WTC11 (cell line): ENCODE measurements at regions not wholly inside any gene's neighbourhood (a gene's known extent, or its start where the extent isn't known, plus 50 kb on each side); places are given as distances from the start of the nearest gene placed in this dataset.

Source experiments
- ATAC-seq: fragments of 200-7000 bp; cut with Tn5 transposase; 2 replicates; pipeline ENCODE4 v1.10.0; 2021; ENCODE audit warnings: mild to moderate bottlenecking, moderate library complexity
- CTCF ChIA-PET: fragments of 300-600 bp; sonication (Branson Sonifier 250); formaldehyde crosslinking; loops from one replicate; lab custom pipeline; 2021; ENCODE audit warnings: antibody characterized with exemption; lab: Charles Lee
- POLR2A ChIA-PET: fragments of 350-600 bp; sonication (Branson Sonifier 250); formaldehyde crosslinking; loops from one replicate; lab custom pipeline; 2021; ENCODE audit warnings: antibody characterized with exemption; lab: Charles Lee
- DNase-seq: peaks from one replicate; pipeline ENCODE4 v3.0.0; 2021; ENCODE audit warnings: low spot score
- H3K27ac Mint-ChIP-seq: 2 replicates; pipeline ENCODE4 v1.8.0; 2021; ENCODE audit warnings: mixed read lengths
- H3K27me3 Mint-ChIP-seq: 2 replicates; pipeline ENCODE4 v1.8.0; 2021; ENCODE audit warnings: low read depth, mild to moderate bottlenecking, moderate library complexity, mixed read lengths
- H3K36me3 Mint-ChIP-seq: 2 replicates; pipeline ENCODE4 v1.8.0; 2021; ENCODE audit warnings: mixed read lengths
- H3K4me1 Mint-ChIP-seq: 2 replicates; pipeline ENCODE4 v1.8.0; 2022; ENCODE audit warnings: mixed read lengths
- H3K4me3 Mint-ChIP-seq: 2 replicates; pipeline ENCODE4 v1.8.0; 2021; ENCODE audit warnings: mild to moderate bottlenecking, moderate library complexity, mixed read lengths
- H3K9me3 Mint-ChIP-seq: 2 replicates; pipeline ENCODE4 v1.8.0; 2021; ENCODE audit warnings: mixed read lengths
- ATF2 ChIP-seq: sonication (generic); formaldehyde crosslinking; IDR thresholded peaks from 2 replicates; pipeline ENCODE4 v1.8.1; 2022; ENCODE audit warnings: low read depth, missing genetic modification reagents, borderline replicate concordance
- CBFB ChIP-seq: sonication (generic); formaldehyde crosslinking; IDR thresholded peaks from 2 replicates; pipeline ENCODE4 v1.8.1; 2022; ENCODE audit warnings: mild to moderate bottlenecking, low read depth, missing genetic modification reagents
- ELF4 ChIP-seq: sonication (generic); formaldehyde crosslinking; IDR thresholded peaks from 2 replicates; pipeline ENCODE4 v1.8.1; 2022; ENCODE audit warnings: low read depth, mild to moderate bottlenecking, moderate library complexity, missing genetic modification reagents
- IRF2 ChIP-seq: sonication (generic); formaldehyde crosslinking; IDR thresholded peaks from 2 replicates; pipeline ENCODE4 v1.8.0; 2022; ENCODE audit warnings: low read depth, missing genetic modification reagents, borderline replicate concordance
- KAT7 ChIP-seq: sonication (generic); formaldehyde crosslinking; IDR thresholded peaks from 2 replicates; pipeline ENCODE4 v1.8.1; 2023; ENCODE audit warnings: missing genetic modification reagents, mild to moderate bottlenecking, borderline replicate concordance
- MAX ChIP-seq: sonication (generic); formaldehyde crosslinking; IDR thresholded peaks from 2 replicates; pipeline ENCODE4 v1.8.0; 2022; ENCODE audit warnings: mild to moderate bottlenecking, missing genetic modification reagents
- NR2C2 ChIP-seq: sonication (generic); formaldehyde crosslinking; IDR thresholded peaks from 2 replicates; pipeline ENCODE4 v1.8.0; 2022; ENCODE audit warnings: mild to moderate bottlenecking, missing genetic modification reagents
- PRRX2 ChIP-seq: fragments of 250-450 bp; sonication (Bioruptor Pico); IDR thresholded peaks from 2 replicates; pipeline ENCODE4 v1.8.0; 2021; ENCODE audit warnings: mild to moderate bottlenecking
- TP53 ChIP-seq: sonication (generic); formaldehyde crosslinking; IDR thresholded peaks from 2 replicates; pipeline ENCODE4 v1.8.1; 2023; ENCODE audit warnings: mild to moderate bottlenecking, missing genetic modification reagents
- ZNF138 ChIP-seq: sonication (generic); formaldehyde crosslinking; conservative IDR thresholded peaks from 2 replicates; pipeline ENCODE4 v1.8.1; 2022; ENCODE audit warnings: mild to moderate bottlenecking, moderate library complexity, missing genetic modification reagents
- ZNF317 ChIP-seq: sonication (generic); formaldehyde crosslinking; IDR thresholded peaks from 2 replicates; pipeline ENCODE4 v1.8.1; 2023; ENCODE audit warnings: low read depth, mild to moderate bottlenecking, moderate library complexity, missing genetic modification reagents, borderline replicate concordance
- ZNF423 ChIP-seq: fragments of 250-450 bp; sonication (Bioruptor Pico); IDR thresholded peaks from 2 replicates; pipeline ENCODE4 v2.1.2; 2022; ENCODE audit warnings: mild to moderate bottlenecking, moderate library complexity
- TF ChIP-seq, protein P1 (sequence below): fragments of 250-450 bp; sonication (Bioruptor Pico); IDR thresholded peaks from 2 replicates; pipeline ENCODE4 v2.1.2; 2022; ENCODE audit warnings: mild to moderate bottlenecking, moderate library complexity
- TF ChIP-seq, protein P2 (sequence below): sonication (generic); formaldehyde crosslinking; IDR thresholded peaks from 2 replicates; pipeline ENCODE4 v1.8.0; 2022; ENCODE audit warnings: missing genetic modification reagents
- TF ChIP-seq, protein P3 (sequence below): sonication (generic); formaldehyde crosslinking; IDR thresholded peaks from 2 replicates; pipeline ENCODE4 v1.8.0; 2023; ENCODE audit warnings: mild to moderate bottlenecking, missing genetic modification reagents

GRCh38 chr9:134229466-134230091 is 65.2 kb upstream of the RNU6ATAC start:
- Mint-ChIP-seq H3K27ac (no peak overlapping the region), H3K9me3 (no peaks in the 10 kb centered on the region), H3K4me1 (no peaks in the 10 kb centered on the region), H3K27me3 (no peaks in the 10 kb centered on the region), H3K36me3 (no peaks in the 10 kb centered on the region), H3K4me3 (no peak overlapping the region)
- POLR2A ChIA-PET: interaction anchor here (0.7 kb wide), 1 partner anchor 429 kb away, joined by 3 read pairs; no protein-coding TSS in a partner anchor
- no peak for ATAC-seq
- CTCF ChIA-PET: no interaction called here
- no peak for DNase-seq
- TF ChIP-seq CBFB (CRISPR knock-in tag) (no peak), MAX (CRISPR knock-in tag) (no peak), ZNF423 (no peak), NR2C2 (CRISPR knock-in tag) (no peak), KAT7 (CRISPR knock-in tag) (no peak), IRF2 (CRISPR knock-in tag) (no peak), TP53 (CRISPR knock-in tag) (no peak), ZNF138 (no peak), ATF2 (CRISPR knock-in tag) (no peak), PRRX2 (CRISPR knock-in tag) (no peak), ZNF317 (no peak), ELF4 (CRISPR knock-in tag) (no peak)
- TF ChIP-seq, protein P1, sequence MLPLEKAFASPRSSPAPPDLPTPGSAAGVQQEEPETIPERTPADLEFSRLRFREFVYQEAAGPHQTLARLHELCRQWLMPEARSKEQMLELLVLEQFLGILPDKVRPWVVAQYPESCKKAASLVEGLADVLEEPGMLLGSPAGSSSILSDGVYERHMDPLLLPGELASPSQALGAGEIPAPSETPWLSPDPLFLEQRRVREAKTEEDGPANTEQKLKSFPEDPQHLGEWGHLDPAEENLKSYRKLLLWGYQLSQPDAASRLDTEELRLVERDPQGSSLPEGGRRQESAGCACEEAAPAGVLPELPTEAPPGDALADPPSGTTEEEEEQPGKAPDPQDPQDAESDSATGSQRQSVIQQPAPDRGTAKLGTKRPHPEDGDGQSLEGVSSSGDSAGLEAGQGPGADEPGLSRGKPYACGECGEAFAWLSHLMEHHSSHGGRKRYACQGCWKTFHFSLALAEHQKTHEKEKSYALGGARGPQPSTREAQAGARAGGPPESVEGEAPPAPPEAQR (CRISPR knock-in tag): no peak
- TF ChIP-seq, protein P2, sequence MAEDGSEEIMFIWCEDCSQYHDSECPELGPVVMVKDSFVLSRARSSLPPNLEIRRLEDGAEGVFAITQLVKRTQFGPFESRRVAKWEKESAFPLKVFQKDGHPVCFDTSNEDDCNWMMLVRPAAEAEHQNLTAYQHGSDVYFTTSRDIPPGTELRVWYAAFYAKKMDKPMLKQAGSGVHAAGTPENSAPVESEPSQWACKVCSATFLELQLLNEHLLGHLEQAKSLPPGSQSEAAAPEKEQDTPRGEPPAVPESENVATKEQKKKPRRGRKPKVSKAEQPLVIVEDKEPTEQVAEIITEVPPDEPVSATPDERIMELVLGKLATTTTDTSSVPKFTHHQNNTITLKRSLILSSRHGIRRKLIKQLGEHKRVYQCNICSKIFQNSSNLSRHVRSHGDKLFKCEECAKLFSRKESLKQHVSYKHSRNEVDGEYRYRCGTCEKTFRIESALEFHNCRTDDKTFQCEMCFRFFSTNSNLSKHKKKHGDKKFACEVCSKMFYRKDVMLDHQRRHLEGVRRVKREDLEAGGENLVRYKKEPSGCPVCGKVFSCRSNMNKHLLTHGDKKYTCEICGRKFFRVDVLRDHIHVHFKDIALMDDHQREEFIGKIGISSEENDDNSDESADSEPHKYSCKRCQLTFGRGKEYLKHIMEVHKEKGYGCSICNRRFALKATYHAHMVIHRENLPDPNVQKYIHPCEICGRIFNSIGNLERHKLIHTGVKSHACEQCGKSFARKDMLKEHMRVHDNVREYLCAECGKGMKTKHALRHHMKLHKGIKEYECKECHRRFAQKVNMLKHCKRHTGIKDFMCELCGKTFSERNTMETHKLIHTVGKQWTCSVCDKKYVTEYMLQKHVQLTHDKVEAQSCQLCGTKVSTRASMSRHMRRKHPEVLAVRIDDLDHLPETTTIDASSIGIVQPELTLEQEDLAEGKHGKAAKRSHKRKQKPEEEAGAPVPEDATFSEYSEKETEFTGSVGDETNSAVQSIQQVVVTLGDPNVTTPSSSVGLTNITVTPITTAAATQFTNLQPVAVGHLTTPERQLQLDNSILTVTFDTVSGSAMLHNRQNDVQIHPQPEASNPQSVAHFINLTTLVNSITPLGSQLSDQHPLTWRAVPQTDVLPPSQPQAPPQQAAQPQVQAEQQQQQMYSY (CRISPR knock-in tag): no peak
- TF ChIP-seq, protein P3, sequence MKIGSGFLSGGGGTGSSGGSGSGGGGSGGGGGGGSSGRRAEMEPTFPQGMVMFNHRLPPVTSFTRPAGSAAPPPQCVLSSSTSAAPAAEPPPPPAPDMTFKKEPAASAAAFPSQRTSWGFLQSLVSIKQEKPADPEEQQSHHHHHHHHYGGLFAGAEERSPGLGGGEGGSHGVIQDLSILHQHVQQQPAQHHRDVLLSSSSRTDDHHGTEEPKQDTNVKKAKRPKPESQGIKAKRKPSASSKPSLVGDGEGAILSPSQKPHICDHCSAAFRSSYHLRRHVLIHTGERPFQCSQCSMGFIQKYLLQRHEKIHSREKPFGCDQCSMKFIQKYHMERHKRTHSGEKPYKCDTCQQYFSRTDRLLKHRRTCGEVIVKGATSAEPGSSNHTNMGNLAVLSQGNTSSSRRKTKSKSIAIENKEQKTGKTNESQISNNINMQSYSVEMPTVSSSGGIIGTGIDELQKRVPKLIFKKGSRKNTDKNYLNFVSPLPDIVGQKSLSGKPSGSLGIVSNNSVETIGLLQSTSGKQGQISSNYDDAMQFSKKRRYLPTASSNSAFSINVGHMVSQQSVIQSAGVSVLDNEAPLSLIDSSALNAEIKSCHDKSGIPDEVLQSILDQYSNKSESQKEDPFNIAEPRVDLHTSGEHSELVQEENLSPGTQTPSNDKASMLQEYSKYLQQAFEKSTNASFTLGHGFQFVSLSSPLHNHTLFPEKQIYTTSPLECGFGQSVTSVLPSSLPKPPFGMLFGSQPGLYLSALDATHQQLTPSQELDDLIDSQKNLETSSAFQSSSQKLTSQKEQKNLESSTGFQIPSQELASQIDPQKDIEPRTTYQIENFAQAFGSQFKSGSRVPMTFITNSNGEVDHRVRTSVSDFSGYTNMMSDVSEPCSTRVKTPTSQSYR (CRISPR knock-in tag): no peak
- TF ChIP-seq, all 79 proteins: peak for 0
